DMS79 treated with DMSO at 0.1 percent for 48 hours (cell line): ENCODE measurements at regions not wholly inside any gene's neighbourhood (a gene's known extent, or its start where the extent isn't known, plus 50 kb on each side); places are given as distances from the start of the nearest gene placed in this dataset.
A peak's percentile ranks its signal among the peaks of the same experiment; 100 is the strongest.

Source experiments
- DNase-seq: peaks from one replicate; lab custom pipeline; 2025; lab: John Stamatoyannopoulos, UW

DNA sequence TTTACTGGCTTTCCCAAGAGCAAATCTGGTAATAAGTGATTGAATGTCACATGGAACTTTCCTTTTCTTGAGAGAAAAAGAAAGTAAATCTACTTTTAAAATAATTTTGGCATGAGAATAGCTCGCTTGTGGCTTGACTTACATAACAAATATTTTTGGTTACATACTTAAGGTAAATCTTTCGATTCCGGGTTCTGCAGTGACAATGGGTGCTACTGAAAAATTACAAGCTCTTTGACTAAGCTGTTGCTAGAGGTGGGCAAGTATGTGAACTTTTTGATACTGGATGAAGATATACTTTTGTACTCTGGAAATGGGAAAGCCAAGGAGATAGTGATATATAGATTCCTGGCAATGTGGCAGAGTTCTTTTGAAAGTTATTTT, 51.9 kb upstream of the OTOL1 start:
- DNase-seq, result no peak

DNA sequence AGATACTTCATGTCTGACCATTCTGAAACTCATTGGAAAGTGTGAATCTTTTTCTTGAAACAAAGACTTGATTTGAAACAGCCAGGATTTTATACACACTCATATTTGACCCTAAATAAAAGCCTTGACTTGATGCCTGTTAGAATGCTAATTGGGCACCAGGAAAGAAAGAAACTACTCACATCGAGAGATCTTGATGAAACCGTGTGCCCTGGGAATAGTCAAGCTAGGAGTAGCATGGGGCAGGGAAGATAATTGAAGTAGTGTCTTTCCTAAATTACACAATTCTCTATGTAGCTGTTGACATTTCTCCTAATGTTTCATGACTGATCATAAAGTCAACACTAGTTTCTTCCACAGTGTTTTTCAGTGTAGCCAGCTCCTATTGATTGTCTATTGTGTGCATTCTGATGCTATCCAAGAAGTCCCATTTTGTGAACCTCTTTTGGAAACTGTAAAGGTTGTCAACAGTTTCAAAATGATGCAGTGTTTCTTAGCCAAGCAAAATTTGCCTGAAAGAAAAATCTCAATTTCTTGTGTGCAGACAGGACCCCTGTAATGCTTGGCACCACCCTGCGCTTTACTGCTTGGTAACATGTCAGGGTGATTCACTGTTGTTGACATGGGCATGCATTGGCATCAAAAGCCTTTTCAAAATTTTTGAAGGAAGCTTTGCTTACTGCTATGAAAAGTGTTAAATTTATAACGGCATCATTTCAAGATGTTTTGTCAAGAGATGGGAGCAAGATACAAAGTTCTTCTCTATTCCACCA, 52.5 kb upstream of the OTOL1 start:
- DNase-seq, result no peak

DNA sequence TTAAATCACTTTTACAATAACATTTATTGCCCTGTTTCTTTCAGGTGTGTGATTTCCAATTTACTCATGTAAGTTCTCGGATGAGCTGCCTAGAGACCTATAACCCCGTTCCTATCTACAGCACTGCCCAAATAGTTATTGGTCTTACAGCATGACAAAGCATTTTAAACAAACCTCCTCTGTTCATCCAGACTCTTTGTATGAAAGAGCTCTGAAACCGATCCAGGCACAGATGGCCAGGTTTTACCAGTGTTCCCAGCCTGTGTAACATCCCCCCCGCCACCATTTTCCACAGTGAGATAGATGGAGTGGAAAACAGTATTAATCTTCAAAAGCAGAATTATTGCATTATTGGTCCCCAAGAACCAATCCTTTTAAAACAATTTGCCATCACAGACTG, 59.0 kb upstream of the SPTSSB start:
- no peak for DNase-seq

DNA sequence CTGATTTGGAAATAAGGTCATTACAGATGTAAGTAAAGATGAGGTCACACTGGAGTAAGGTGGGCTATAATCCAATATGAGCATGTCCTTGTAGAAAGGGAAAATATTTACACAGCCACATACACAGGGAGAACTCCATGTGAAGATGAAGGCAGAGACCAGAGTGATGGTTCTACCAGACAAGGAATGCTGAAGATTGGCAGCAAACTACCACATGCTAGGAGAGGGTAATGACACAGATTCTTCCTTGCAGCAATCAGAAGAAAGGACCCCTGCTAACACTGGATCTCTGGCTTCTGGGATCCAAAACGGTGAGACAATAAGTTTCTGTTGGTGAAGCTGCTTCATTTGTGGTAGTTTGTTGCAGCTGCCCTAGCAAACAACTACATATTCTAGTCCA, 56.0 kb upstream of the SPTSSB start:
- no peak for DNase-seq

DNA sequence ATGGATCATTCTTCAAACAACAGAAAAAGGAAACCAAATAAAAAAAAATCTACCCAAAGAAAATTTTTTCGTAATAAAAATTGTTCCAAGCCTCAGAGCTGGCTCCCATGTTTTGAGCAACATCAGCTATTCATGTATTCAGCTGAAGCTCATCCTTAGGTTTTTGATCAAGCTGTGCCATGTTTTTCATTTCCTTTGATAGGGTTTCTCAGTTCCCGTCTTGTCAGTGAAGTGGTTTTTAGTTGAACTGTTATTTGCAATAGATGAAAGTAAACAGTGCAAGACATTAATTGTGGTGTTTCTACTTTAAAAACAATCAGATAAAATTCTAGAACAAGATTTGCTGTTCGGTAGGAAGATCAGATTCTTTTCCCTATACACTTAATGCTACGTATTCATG, 55.4 kb upstream of the SPTSSB start:
- peak; percentile 7 for DNase-seq

DNA sequence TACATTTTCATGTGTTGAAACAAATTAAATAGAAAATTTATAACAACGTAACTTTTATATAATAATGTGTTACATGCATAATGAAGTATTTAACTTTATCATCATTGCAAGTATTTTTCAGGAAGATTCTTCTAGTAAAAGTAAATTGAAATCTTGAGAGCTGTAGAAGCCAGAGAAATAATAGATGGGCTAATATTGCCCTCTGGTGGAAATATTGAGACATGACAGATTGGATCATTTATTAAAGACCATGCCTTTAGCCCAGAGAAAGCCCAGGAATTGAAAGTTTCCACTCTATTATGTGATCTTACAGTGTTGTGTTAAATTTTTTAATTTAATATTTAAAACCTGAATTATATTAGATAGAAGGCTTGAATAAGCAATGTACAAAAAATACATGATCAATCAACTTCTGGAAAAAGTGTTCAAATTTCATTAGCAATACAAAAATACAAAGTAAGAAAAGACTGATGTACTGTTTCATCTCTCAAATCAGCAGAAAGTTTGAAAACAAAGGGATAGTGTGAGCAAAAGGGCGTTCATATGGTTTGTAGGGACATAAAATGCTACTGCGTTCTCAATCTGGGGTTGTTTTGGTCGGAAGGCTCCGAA, 52.7 kb upstream of the SPTSSB start:
- peak; percentile 67 for DNase-seq

DNA sequence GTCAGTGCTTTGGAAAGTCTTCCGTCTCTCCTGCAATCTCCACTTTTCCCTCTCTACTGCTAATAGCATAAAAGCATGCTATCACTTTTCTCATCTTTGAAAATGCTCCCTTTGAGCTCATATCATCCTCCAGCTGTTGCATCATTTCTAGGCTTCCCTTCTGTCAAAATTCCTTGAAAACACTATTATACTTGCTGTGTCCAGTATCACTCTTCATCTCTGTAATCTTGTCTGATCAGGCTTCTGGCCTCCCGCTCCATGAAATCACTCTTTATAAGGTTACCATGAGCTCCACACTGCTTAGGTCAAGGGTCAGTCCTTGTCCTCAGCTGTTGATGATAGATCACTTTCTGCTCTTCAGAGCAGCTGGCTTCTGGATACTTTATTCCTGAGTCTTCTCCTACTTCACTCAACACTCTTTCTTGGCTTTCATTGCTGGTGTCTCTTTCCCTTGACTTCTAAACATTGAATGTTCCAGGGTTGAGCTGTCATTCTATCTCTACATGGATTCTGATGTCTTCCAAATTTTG, 50.9 kb upstream of the SPTSSB start:
- DNase-seq, result no peak
